AG10803 (cell line): ENCODE measurements at regions not wholly inside any gene's neighbourhood (a gene's known extent, or its start where the extent isn't known, plus 50 kb on each side); places are given as distances from the start of the nearest gene placed in this dataset.

ENCODE experiments used
- DNase-seq: peaks from one replicate; pipeline ENCODE4 v3.0.0; 2010; ENCODE audit warnings: low read depth
- H3K4me3 ChIP-seq: 2 replicates; pipeline ENCODE4 v1.5.1; 2011; ENCODE audit warnings: mild to moderate bottlenecking, low read length, control low read depth
- TF ChIP-seq, protein P1 (sequence below): conservative IDR thresholded peaks from 2 replicates; pipeline ENCODE4 v1.5.1; 2011; ENCODE audit warnings: mild to moderate bottlenecking, low read length, control low read depth, inconsistent platforms

DNA sequence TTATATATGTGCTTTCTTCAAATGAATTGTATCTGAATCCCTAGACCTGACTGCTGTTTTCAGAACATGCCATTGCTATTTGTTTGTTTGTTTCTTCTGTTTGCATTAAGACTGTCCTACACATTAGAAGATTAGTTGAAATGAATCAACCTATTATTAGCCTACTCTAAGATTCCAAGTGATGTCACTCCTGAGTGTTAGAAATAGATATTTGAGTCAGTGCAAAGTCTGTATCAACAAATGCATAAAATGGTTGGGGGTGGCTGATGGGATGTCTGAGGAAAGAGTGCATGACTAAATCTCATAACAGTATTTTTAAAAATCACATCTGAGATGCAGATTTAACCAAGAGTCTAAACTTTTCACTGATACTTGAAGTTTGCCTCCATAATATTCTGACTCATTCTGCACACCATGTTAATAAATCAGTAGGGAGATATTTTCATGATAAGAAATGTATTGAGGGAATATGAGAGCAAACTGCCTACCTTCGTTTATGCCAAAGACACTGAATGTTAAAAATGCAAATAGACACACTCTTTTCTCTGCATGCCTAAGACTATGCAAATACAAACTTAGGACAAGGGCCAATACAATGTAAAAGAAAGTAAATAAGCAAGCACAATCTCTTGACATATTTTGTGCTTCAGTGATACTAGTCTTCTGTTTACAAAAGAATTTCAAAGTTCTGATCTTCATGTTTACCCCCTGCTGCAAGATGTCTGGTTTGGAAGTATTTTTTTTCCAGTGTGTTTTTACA is 253.3 kb downstream of the LIG4 start:
- TF ChIP-seq, protein P1, sequence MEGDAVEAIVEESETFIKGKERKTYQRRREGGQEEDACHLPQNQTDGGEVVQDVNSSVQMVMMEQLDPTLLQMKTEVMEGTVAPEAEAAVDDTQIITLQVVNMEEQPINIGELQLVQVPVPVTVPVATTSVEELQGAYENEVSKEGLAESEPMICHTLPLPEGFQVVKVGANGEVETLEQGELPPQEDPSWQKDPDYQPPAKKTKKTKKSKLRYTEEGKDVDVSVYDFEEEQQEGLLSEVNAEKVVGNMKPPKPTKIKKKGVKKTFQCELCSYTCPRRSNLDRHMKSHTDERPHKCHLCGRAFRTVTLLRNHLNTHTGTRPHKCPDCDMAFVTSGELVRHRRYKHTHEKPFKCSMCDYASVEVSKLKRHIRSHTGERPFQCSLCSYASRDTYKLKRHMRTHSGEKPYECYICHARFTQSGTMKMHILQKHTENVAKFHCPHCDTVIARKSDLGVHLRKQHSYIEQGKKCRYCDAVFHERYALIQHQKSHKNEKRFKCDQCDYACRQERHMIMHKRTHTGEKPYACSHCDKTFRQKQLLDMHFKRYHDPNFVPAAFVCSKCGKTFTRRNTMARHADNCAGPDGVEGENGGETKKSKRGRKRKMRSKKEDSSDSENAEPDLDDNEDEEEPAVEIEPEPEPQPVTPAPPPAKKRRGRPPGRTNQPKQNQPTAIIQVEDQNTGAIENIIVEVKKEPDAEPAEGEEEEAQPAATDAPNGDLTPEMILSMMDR = no peak
- no peak for DNase-seq
- no peak overlapping the region for H3K4me3 ChIP-seq

DNA sequence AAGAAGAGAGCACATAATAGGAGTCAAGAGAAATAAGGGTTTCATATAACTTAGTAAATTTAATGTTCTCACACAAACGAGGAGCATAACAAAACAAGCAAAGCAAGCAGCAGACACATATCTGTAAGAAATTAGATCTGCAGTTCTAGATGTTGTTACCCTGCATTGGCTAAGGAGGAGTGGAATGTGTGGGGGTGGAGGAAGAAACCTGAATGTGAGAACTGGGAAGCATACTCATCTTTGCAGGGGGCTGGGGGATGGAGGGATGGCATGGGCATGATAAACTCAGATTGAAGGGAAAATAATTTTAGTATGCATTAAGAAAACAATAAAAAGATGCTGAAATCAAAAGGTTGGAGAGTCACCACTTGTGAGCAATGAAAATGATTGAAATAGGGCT is 255.0 kb downstream of the LIG4 start:
- DNase-seq = no peak
- H3K4me3 ChIP-seq = no peak overlapping the region
- TF ChIP-seq, protein P1 = no peak

DNA sequence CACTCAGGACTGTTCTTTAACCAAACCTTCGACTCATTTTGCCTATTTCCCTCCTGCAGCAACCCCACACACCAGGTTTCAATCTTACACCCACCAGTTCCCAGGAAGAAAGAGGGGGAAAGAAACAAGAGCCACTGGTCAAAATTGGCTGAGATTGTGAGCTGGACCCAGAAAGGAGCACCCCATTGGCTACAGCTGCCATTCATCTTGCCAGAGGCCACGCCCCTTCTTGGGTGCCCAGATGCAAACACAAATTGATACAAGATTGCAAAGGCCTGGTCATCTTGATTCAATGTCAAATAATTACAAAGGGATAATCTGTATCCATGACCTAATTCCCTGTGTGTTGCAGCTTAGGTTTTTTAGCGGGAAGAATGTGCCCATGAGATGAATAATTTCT is 258.4 kb downstream of the LIG4 start:
- no peak overlapping the region for H3K4me3 ChIP-seq
- TF ChIP-seq, protein P1 = no peak
- no peak for DNase-seq

DNA sequence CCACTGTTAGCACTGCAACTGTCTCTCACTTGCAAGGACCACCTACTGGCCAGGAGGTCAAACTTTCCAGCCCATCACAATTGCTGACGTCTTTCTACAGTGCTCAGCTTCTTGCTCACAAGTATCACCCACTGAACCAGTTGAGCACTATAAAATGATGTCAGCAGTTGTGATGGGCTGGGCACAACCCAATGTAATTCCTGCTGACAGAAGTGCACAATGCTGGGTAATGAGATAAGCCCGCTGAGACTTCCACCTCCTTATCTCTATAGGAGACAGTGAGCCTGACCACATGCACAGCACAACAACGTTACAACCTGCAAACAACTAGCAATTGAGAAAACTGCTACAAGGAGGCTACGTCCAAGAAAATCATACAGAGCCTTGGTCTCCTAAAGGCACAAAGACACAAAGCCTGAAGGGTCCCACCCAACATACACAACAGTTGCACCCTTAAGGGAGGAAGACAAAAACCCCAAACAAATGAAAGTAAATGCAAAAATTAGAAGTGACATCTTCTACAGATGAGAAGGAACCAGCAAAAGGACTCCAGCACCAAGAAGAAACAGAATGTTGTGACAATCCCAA is 273.2 kb downstream of the LIG4 start:
- no peak overlapping the region for H3K4me3 ChIP-seq
- TF ChIP-seq, protein P1 = no peak
- DNase-seq = no peak

DNA sequence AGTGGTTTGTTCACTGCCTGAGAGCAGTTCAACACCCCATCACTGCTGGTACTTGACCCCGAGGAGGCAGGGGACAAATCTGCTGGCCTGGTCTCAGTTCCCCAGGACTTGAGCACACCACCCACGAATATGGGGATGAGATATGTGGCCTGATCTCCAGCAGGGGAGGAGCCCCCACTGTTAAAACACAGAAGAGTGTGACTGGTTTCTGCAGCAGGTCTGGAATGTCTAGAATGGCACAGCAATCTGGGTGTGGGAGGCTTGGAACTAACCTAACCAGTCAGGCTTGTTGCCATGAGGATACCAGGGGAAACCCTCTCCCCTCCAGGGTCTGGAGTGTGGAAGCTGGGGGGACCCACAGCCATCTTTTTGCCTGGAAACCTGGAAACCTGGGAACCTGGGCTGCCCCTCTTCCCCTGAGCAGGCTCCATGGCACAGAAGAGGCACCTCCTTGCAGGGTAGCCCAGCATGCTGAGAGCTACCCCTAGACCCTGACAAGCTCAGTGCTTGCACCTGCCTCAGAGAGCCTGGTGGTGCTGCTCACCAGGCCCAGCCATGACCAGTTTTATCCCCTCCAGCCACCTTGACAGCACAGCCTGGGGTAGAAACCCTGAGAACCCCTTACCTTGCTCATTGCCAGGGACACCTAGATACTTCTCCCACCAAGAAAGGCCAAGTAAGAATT is 273.8 kb downstream of the LIG4 start:
- no peak for DNase-seq
- no peak overlapping the region for H3K4me3 ChIP-seq
- TF ChIP-seq, protein P1 = no peak

DNA sequence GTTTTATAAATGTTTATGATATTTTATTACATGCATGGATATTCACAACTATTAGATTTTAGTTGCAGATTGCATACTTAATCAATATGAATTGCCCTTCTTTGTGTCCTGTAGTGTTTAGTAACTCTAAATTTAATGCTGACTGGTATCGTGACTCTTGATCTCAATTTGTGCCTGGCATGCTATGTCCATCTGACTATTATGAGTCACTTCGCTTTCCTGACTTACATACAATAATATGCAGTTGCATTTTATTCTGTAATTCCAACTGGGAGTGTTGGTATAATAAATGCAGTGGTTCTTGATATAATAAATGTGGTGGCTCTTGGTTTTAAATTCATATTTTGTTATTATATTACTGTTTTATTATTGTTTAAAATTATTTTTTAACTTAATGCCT is 277.5 kb downstream of the LIG4 start:
- TF ChIP-seq, protein P1 = no peak

More for the DNA sequence above, 277.5 kb downstream of the LIG4 start:
- no peak for DNase-seq
- H3K4me3 ChIP-seq = no peak overlapping the region
